Neural cell (in vitro differentiated cells): ENCODE measurements at regions not wholly inside any gene's neighbourhood (a gene's known extent, or its start where the extent isn't known, plus 50 kb on each side); places are given as distances from the start of the nearest gene placed in this dataset.

Experiments
- H2AFZ ChIP-seq: fragments of 200-600, 300-800 bp; sonication (generic), shearing (Covaris generic); 2 replicates; pipeline ENCODE4 v1.6.0; 2014; ENCODE audit warnings: low read depth, mild to moderate bottlenecking, antibody characterized with exemption, low read length, moderate library complexity
- H3F3A ChIP-seq: fragments of 200-600 bp; shearing (Covaris generic); 2 replicates; pipeline ENCODE4 v1.6.1; 2016; ENCODE audit warnings: mild to moderate bottlenecking, moderate library complexity, mixed read lengths, antibody characterized with exemption, low read length; ENCODE audit not compliant: insufficient read depth, poor library complexity, severe bottlenecking
- H3K27ac ChIP-seq: fragments of 200-600, 300-800 bp; sonication (generic), shearing (Covaris generic); 2 replicates; pipeline ENCODE4 v1.5.1; 2014; ENCODE audit warnings: mild to moderate bottlenecking, low read length, moderate library complexity
- H3K27me3 ChIP-seq: fragments of 300-800, 200-600 bp; sonication (generic), shearing (Covaris generic); 2 replicates; pipeline ENCODE4 v1.6.0; 2014; ENCODE audit warnings: mild to moderate bottlenecking, low read depth, low read length, moderate library complexity; ENCODE audit not compliant: insufficient read depth
- H3K36me3 ChIP-seq: fragments of 300-800, 200-600 bp; sonication (generic), shearing (Covaris generic); 2 replicates; pipeline ENCODE4 v1.5.1; 2014; ENCODE audit warnings: mild to moderate bottlenecking, antibody characterized with exemption, low read length, moderate library complexity; ENCODE audit not compliant: insufficient read depth
- H3K4me2 ChIP-seq: fragments of 300-800, 200-600 bp; sonication (generic), shearing (Covaris generic); 2 replicates; pipeline ENCODE4 v1.6.0; 2014; ENCODE audit warnings: mild to moderate bottlenecking, low read length
- H3K4me3 ChIP-seq: fragments of 300-800, 200-600 bp; sonication (generic), shearing (Covaris generic); 2 replicates; pipeline ENCODE4 v1.5.1; 2014; ENCODE audit warnings: mild to moderate bottlenecking, low read length, moderate library complexity
- H3K79me2 ChIP-seq: fragments of 200-600 bp; shearing (Covaris generic); replicated peaks from 2 replicates; pipeline ENCODE4 v1.6.0; 2014; ENCODE audit warnings: mild to moderate bottlenecking, low read length, moderate library complexity; ENCODE audit not compliant: insufficient read depth
- H3K9ac ChIP-seq: fragments of 300-800, 200-600 bp; sonication (generic), shearing (Covaris generic); 2 replicates; pipeline ENCODE4 v1.6.1; 2016; ENCODE audit warnings: mild to moderate bottlenecking, low read length, mixed read lengths
- H3K9me2 ChIP-seq: fragments of 200-600 bp; shearing (Covaris generic); 2 replicates; pipeline ENCODE4 v1.6.1; 2016; ENCODE audit warnings: mild to moderate bottlenecking, low read length, mixed read lengths; ENCODE audit not compliant: insufficient read depth
- H3K9me3 ChIP-seq: fragments of 200-600, 300-800 bp; sonication (generic), shearing (Covaris generic); 2 replicates; pipeline ENCODE4 v1.6.1; 2016; ENCODE audit warnings: mild to moderate bottlenecking, mixed run types, low read length, moderate library complexity, mixed read lengths
- H4K20me1 ChIP-seq: fragments of 200-600 bp; shearing (Covaris generic); 2 replicates; pipeline ENCODE4 v1.6.1; 2016; ENCODE audit warnings: mild to moderate bottlenecking, mixed run types; ENCODE audit not compliant: insufficient read depth
- CTCF ChIP-seq: fragments of 450-650 bp; IDR thresholded peaks from 2 replicates; pipeline ENCODE4 v1.5.1; 2014; ENCODE audit warnings: antibody characterized with exemption, mild to moderate bottlenecking, moderate library complexity; ENCODE audit not compliant: poor library complexity, severe bottlenecking
- EP300 ChIP-seq: fragments of 450-650 bp; conservative IDR thresholded peaks from 2 replicates; pipeline ENCODE4 v1.6.1; 2014; ENCODE audit warnings: antibody characterized with exemption, mild to moderate bottlenecking, moderate library complexity; ENCODE audit not compliant: poor library complexity, severe bottlenecking
- EZH2 ChIP-seq: fragments of 200-600, 300-800 bp; shearing (Covaris generic), sonication (generic); IDR thresholded peaks from 2 replicates; pipeline ENCODE4 v1.6.1; 2014; ENCODE audit warnings: antibody characterized with exemption, low read length, borderline replicate concordance, mild to moderate bottlenecking; ENCODE audit not compliant: insufficient read depth, poor library complexity, severe bottlenecking
- MXI1 ChIP-seq: fragments of 450-650 bp; conservative IDR thresholded peaks from 2 replicates; pipeline ENCODE4 v1.6.1; 2014; ENCODE audit warnings: antibody characterized with exemption, mild to moderate bottlenecking; ENCODE audit not compliant: poor library complexity, severe bottlenecking
- POLR2AphosphoS5 ChIP-seq: IDR thresholded peaks from 2 replicates; pipeline ENCODE4 v1.6.1; 2012
- RAD21 ChIP-seq: fragments of 450-650 bp; conservative IDR thresholded peaks from 2 replicates; pipeline ENCODE4 v1.6.1; 2014; ENCODE audit warnings: antibody characterized with exemption, mild to moderate bottlenecking, moderate library complexity
- SMC3 ChIP-seq: fragments of 450-650 bp; conservative IDR thresholded peaks from 2 replicates; pipeline ENCODE4 v1.6.1; 2014; ENCODE audit warnings: antibody characterized with exemption, mild to moderate bottlenecking, moderate library complexity; ENCODE audit not compliant: poor library complexity
- TAF1 ChIP-seq: IDR thresholded peaks from 2 replicates; pipeline ENCODE4 v1.6.1; 2012; ENCODE audit warnings: low read depth
- TF ChIP-seq, protein P1 (sequence below): IDR thresholded peaks from 2 replicates; pipeline ENCODE4 v1.6.1; 2012; ENCODE audit warnings: borderline replicate concordance

DNA sequence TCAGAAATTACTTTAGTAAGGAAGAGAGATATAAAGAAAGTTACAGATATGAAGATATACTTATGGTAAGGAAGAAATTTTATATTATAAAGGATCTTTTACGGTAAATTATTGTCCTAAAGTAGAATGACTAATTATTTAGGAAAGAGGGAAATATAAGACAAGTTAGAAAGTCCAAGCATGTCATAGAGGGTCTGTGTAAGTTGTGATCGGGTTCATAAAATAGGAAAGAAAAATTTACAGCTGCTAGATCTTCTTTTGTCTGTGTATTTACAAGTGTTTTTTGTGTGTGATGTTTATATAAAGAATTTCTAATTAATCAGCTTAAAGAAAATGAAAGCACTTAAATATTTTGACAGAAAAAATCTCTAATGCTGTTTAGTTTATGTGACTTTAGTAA, 1054.9 kb upstream of the DIAPH2 start:
- no peak overlapping the region for H2AFZ ChIP-seq
- no peaks in the 10 kb centered on the region for H3K27me3 ChIP-seq
- H3K9me3 ChIP-seq = no peaks in the 10 kb centered on the region
- no peaks in the 10 kb centered on the region for H3K36me3 ChIP-seq
- no peak for TF ChIP-seq SMC3
- TF ChIP-seq EP300 = no peak
- no peak for TF ChIP-seq CTCF
- no peak for TF ChIP-seq MXI1
- no peak for TF ChIP-seq POLR2AphosphoS5
- TF ChIP-seq, protein P1, sequence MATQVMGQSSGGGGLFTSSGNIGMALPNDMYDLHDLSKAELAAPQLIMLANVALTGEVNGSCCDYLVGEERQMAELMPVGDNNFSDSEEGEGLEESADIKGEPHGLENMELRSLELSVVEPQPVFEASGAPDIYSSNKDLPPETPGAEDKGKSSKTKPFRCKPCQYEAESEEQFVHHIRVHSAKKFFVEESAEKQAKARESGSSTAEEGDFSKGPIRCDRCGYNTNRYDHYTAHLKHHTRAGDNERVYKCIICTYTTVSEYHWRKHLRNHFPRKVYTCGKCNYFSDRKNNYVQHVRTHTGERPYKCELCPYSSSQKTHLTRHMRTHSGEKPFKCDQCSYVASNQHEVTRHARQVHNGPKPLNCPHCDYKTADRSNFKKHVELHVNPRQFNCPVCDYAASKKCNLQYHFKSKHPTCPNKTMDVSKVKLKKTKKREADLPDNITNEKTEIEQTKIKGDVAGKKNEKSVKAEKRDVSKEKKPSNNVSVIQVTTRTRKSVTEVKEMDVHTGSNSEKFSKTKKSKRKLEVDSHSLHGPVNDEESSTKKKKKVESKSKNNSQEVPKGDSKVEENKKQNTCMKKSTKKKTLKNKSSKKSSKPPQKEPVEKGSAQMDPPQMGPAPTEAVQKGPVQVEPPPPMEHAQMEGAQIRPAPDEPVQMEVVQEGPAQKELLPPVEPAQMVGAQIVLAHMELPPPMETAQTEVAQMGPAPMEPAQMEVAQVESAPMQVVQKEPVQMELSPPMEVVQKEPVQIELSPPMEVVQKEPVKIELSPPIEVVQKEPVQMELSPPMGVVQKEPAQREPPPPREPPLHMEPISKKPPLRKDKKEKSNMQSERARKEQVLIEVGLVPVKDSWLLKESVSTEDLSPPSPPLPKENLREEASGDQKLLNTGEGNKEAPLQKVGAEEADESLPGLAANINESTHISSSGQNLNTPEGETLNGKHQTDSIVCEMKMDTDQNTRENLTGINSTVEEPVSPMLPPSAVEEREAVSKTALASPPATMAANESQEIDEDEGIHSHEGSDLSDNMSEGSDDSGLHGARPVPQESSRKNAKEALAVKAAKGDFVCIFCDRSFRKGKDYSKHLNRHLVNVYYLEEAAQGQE = no peak
- no peak for TF ChIP-seq RAD21
- no peak for TF ChIP-seq TAF1
- no peak for TF ChIP-seq EZH2
- H3K79me2 ChIP-seq = no peaks in the 10 kb centered on the region
- no peak overlapping the region for H3K27ac ChIP-seq
- no peak overlapping the region for H3K4me3 ChIP-seq
- H3K4me2 ChIP-seq = no peak overlapping the region
- no peaks in the 10 kb centered on the region for H4K20me1 ChIP-seq
- no peak overlapping the region for H3K9ac ChIP-seq
- no peaks in the 10 kb centered on the region for H3K9me2 ChIP-seq
- H3F3A ChIP-seq = no peaks in the 10 kb centered on the region

GRCh38 chrX:95640226-95640625, 1044.4 kb upstream of the DIAPH2 start:
- no peaks in the 10 kb centered on the region for H3K27me3 ChIP-seq
- TF ChIP-seq EZH2 = no peak
- no peak for TF ChIP-seq CTCF
- no peak for TF ChIP-seq EP300
- TF ChIP-seq POLR2AphosphoS5 = no peak
- TF ChIP-seq MXI1 = no peak
- TF ChIP-seq TAF1 = no peak
- no peak for TF ChIP-seq RAD21
- TF ChIP-seq SMC3 = no peak
- TF ChIP-seq, protein P1 = no peak
- no peaks in the 10 kb centered on the region for H3K36me3 ChIP-seq
- H3K9me2 ChIP-seq = no peaks in the 10 kb centered on the region
- no peaks in the 10 kb centered on the region for H3K9me3 ChIP-seq
- H3K4me3 ChIP-seq = no peak overlapping the region
- H3K27ac ChIP-seq = no peak overlapping the region
- H3K4me2 ChIP-seq = no peak overlapping the region
- no peak overlapping the region for H3K9ac ChIP-seq
- H3K79me2 ChIP-seq = no peaks in the 10 kb centered on the region
- no peaks in the 10 kb centered on the region for H3F3A ChIP-seq
- H2AFZ ChIP-seq = no peak overlapping the region
- no peaks in the 10 kb centered on the region for H4K20me1 ChIP-seq
